K562 (cell line): ENCODE measurements at regions not wholly inside any gene's neighbourhood (a gene's known extent, or its start where the extent isn't known, plus 50 kb on each side); places are given as distances from the start of the nearest gene placed in this dataset.

ENCODE experiments used
- CBX3 ChIP-seq, 2 experiments: IDR thresholded peaks; 1 replicate in 1 of 2; 2 replicates in 1 of 2; pipeline ENCODE4 v1.6.1; 2012; ENCODE audit warnings: inconsistent platforms in 2 of 2, low read length in 2 of 2, borderline replicate concordance in 1 of 2, control low read depth in 1 of 2
- ELF1 ChIP-seq: fragments of 200-800 bp; sonication (Bioruptor generic); IDR thresholded peaks from 2 replicates; pipeline ENCODE4 v1.6.1; 2016; ENCODE audit warnings: missing genetic modification characterization, missing compliant biosample characterization
- KDM5B ChIP-seq: fragments of 200-600 bp; sonication (generic); IDR thresholded peaks from 2 replicates; pipeline ENCODE4 v1.6.1; 2012; ENCODE audit warnings: low read depth, mild to moderate bottlenecking, moderate library complexity, low read length, control low read depth, inconsistent platforms; ENCODE audit not compliant: insufficient replicate concordance
- MAX ChIP-seq: sonication (generic); formaldehyde crosslinking; IDR thresholded peaks from 2 replicates; pipeline ENCODE4 v1.9.0; 2022; ENCODE audit warnings: mild to moderate bottlenecking, missing genetic modification reagents
- POLR2AphosphoS5 ChIP-seq: IDR thresholded peaks from 2 replicates; pipeline ENCODE4 v1.6.1; 2011; ENCODE audit warnings: mild to moderate bottlenecking, low read depth, low read length, moderate library complexity; ENCODE audit not compliant: control insufficient read depth, insufficient read depth
- PRDM10 ChIP-seq: fragments of 450-650 bp; IDR thresholded peaks from 2 replicates; pipeline ENCODE4 v1.6.1; 2018; ENCODE audit not compliant: partially characterized antibody
- RAD21 ChIP-seq, 2 experiments: fragments of 250-450 bp in 1 of 2; fragments of 450-650 bp in 1 of 2; sonication (Bioruptor Pico) in 1 of 2; formaldehyde crosslinking in 1 of 2; IDR thresholded peaks in 1 of 2; conservative IDR thresholded peaks in 1 of 2; 2 replicates each; pipeline versions ENCODE4 v1.4.0 to v1.8.0; 2020 to 2022; ENCODE audit warnings: mild to moderate bottlenecking in 2 of 2, moderate library complexity in 1 of 2
- RCOR1 ChIP-seq, 2 experiments: IDR thresholded peaks; 2 replicates each; pipeline ENCODE4 v1.6.1; 2012; ENCODE audit warnings: low read depth in 2 of 2, low read length in 2 of 2, borderline replicate concordance in 1 of 2, improper control_type of control experiment in 1 of 2
- RFX1 ChIP-seq: fragments of 450-650 bp; IDR thresholded peaks from 2 replicates; pipeline ENCODE4 v1.6.1; 2016; ENCODE audit warnings: mild to moderate bottlenecking, moderate library complexity
- ZBTB2 ChIP-seq: fragments of 450-650 bp; IDR thresholded peaks from 2 replicates; pipeline ENCODE4 v1.6.1; 2016; ENCODE audit warnings: antibody characterized with exemption
- ZMIZ1 ChIP-seq, 2 experiments: fragments of 150-350 bp in 1 of 2; IDR thresholded peaks; 2 replicates each; pipeline ENCODE4 v1.6.1; 2012 to 2016; ENCODE audit warnings: low read depth in 2 of 2, low read length in 2 of 2, mild to moderate bottlenecking in 1 of 2, moderate library complexity in 1 of 2

GRCh38 chr2:18372641-18373040 lies 187.8 kb downstream of the RDH14 start:
- TF ChIP-seq KDM5B, result no peak
- TF ChIP-seq ZBTB2, result no peak
- TF ChIP-seq RFX1, result no peak
- TF ChIP-seq POLR2AphosphoS5, result no peak
- TF ChIP-seq CBX3 (IDR thresholded peaks at IDR 0.05; ENCODE audit: borderline replicate concordance in 1 of 2, low read length in 2 of 2), result no peak
- TF ChIP-seq ELF1 (tag), result no peak
- no peak for TF ChIP-seq MAX (CRISPR knock-in tag)
- TF ChIP-seq RCOR1 (IDR thresholded peaks at IDR 0.05; ENCODE audit: borderline replicate concordance in 1 of 2, low read depth in 2 of 2, low read length in 2 of 2), result no peak
- TF ChIP-seq PRDM10, result no peak
- no peak for TF ChIP-seq ZMIZ1 (IDR thresholded peaks at IDR 0.05; ENCODE audit: low read depth in 2 of 2, low read length in 2 of 2)
- TF ChIP-seq RAD21 (CRISPR knock-in tag; conservative IDR thresholded peaks at IDR 0.05 in 1 of 2, IDR thresholded peaks at IDR 0.05 in 1 of 2), result no peak
